H9 (cell line): ENCODE measurements at regions not wholly inside any gene's neighbourhood (a gene's known extent, or its start where the extent isn't known, plus 50 kb on each side); places are given as distances from the start of the nearest gene placed in this dataset.

ENCODE experiments used
- DNase-seq: peaks from one replicate; pipeline ENCODE4 v3.0.0-alpha.2; 2017
- H2AFZ ChIP-seq: one replicate; pipeline ENCODE4 v1.6.1; 2013; ENCODE audit warnings: mild to moderate bottlenecking, low read length, control low read depth, moderate library complexity
- H2AK5ac ChIP-seq: 2 replicates; pipeline ENCODE4 v1.6.1; 2013; ENCODE audit warnings: low read length, control low read depth, mixed read lengths; ENCODE audit not compliant: insufficient read length
- H2BK120ac ChIP-seq: one replicate; pipeline ENCODE4 v1.6.1; 2013; ENCODE audit warnings: low read depth, mild to moderate bottlenecking, low read length, control low read depth, inconsistent platforms; ENCODE audit not compliant: poor library complexity, severe bottlenecking
- H2BK12ac ChIP-seq: 2 replicates; pipeline ENCODE4 v1.6.1; 2013; ENCODE audit warnings: low read length, control low read depth, mixed read lengths, low read depth; ENCODE audit not compliant: insufficient read length
- H2BK15ac ChIP-seq: 2 replicates; pipeline ENCODE4 v1.6.1; 2013; ENCODE audit warnings: low read depth, low read length, control low read depth
- H2BK20ac ChIP-seq: one replicate; pipeline ENCODE4 v1.6.1; 2013; ENCODE audit warnings: low read depth, mild to moderate bottlenecking, low read length, control low read depth, inconsistent platforms; ENCODE audit not compliant: poor library complexity, severe bottlenecking
- H2BK5ac ChIP-seq: 2 replicates; pipeline ENCODE4 v1.6.1; 2013; ENCODE audit warnings: low read length, control low read depth, mixed read lengths; ENCODE audit not compliant: insufficient read length
- H3K14ac ChIP-seq: 2 replicates; pipeline ENCODE4 v1.6.1; 2013; ENCODE audit warnings: low read length, control low read depth; ENCODE audit not compliant: insufficient read depth
- H3K18ac ChIP-seq: 2 replicates; pipeline ENCODE4 v1.6.1; 2013; ENCODE audit warnings: low read depth, mild to moderate bottlenecking, mixed read lengths, low read length, control low read depth; ENCODE audit not compliant: insufficient read length
- H3K23ac ChIP-seq: 2 replicates; pipeline ENCODE4 v1.6.1; 2013; ENCODE audit warnings: low read length, control low read depth, mixed read lengths, low read depth; ENCODE audit not compliant: insufficient read length
- H3K23me2 ChIP-seq: 2 replicates; pipeline ENCODE4 v1.6.1; 2013; ENCODE audit warnings: low read depth, mild to moderate bottlenecking, mixed read lengths, low read length, control low read depth; ENCODE audit not compliant: insufficient read length, poor library complexity, severe bottlenecking
- H3K27ac ChIP-seq: 2 replicates; pipeline ENCODE4 v1.5.1; 2013; ENCODE audit warnings: low read length, control low read depth, mixed read lengths, low read depth; ENCODE audit not compliant: insufficient read length
- H3K27me3 ChIP-seq: 2 replicates; pipeline ENCODE4 v1.6.1; 2013; ENCODE audit warnings: low read length, control low read depth, inconsistent platforms; ENCODE audit not compliant: insufficient read depth
- H3K4ac ChIP-seq: 2 replicates; pipeline ENCODE4 v1.6.1; 2013; ENCODE audit warnings: low read depth, mild to moderate bottlenecking, control low read depth, inconsistent platforms, low read length, moderate library complexity
- H3K4me1 ChIP-seq: 2 replicates; pipeline ENCODE4 v1.6.1; 2013; ENCODE audit warnings: low read length, control low read depth, inconsistent platforms; ENCODE audit not compliant: insufficient read depth
- H3K4me2 ChIP-seq: 2 replicates; pipeline ENCODE4 v1.6.1; 2013; ENCODE audit warnings: low read length, control low read depth, mixed read lengths; ENCODE audit not compliant: insufficient read length, insufficient read depth
- H3K56ac ChIP-seq: 2 replicates; pipeline ENCODE4 v1.6.1; 2013; ENCODE audit warnings: low read depth, mild to moderate bottlenecking, mixed read lengths, low read length, control low read depth; ENCODE audit not compliant: insufficient read length
- H3K79me1 ChIP-seq: 2 replicates; pipeline ENCODE4 v1.6.1; 2013; ENCODE audit warnings: low read depth, mild to moderate bottlenecking, moderate library complexity, low read length, control low read depth, inconsistent platforms; ENCODE audit not compliant: insufficient read depth, poor library complexity, severe bottlenecking
- H3K79me2 ChIP-seq: 2 replicates; pipeline ENCODE4 v1.6.1; 2013; ENCODE audit warnings: low read length, control low read depth, inconsistent platforms; ENCODE audit not compliant: insufficient read depth
- H3K9ac ChIP-seq: 2 replicates; pipeline ENCODE4 v1.6.1; 2013; ENCODE audit warnings: low read length, control low read depth, mixed read lengths; ENCODE audit not compliant: insufficient read length; ENCODE audit errors: extremely low read depth
- H3K9me3 ChIP-seq: one replicate; pipeline ENCODE4 v1.6.1; 2013; ENCODE audit warnings: low read depth, low read length, inconsistent platforms; ENCODE audit not compliant: control insufficient read depth
- H3T11ph ChIP-seq: one replicate; pipeline ENCODE4 v1.6.1; 2013; ENCODE audit warnings: mild to moderate bottlenecking, low read length, control low read depth, inconsistent platforms
- H4K20me1 ChIP-seq: one replicate; pipeline ENCODE4 v1.6.1; 2013; ENCODE audit not compliant: control insufficient read depth, insufficient read length, insufficient read depth
- H4K5ac ChIP-seq: 2 replicates; pipeline ENCODE4 v1.6.1; 2013; ENCODE audit warnings: low read depth, mild to moderate bottlenecking, mixed read lengths, low read length, control low read depth; ENCODE audit not compliant: insufficient read length
- H4K8ac ChIP-seq: replicated peaks from 2 replicates; pipeline ENCODE4 v1.6.1; 2013; ENCODE audit warnings: low read length, control low read depth, mixed read lengths, low read depth; ENCODE audit not compliant: insufficient read length
- H4K91ac ChIP-seq: 2 replicates; pipeline ENCODE4 v1.6.1; 2013; ENCODE audit warnings: low read depth, mild to moderate bottlenecking, moderate library complexity, mixed read lengths, low read length, control low read depth; ENCODE audit not compliant: insufficient read length
- H3K27ac Mint-ChIP-seq, 3 experiments: 2 replicates in 2 of 3; 3 replicates in 1 of 3; pipeline ENCODE4 v1.8.0; 2020 to 2021; ENCODE audit warnings: mixed read lengths in 3 of 3, mild to moderate bottlenecking in 1 of 3, moderate library complexity in 1 of 3
- H3K27me3 Mint-ChIP-seq: 2 replicates; pipeline ENCODE4 v1.8.0; 2021; ENCODE audit warnings: low read depth, mild to moderate bottlenecking, moderate library complexity, mixed read lengths
- H3K36me3 Mint-ChIP-seq, 3 experiments: 2 replicates in 2 of 3; 3 replicates in 1 of 3; pipeline ENCODE4 v1.8.0; 2020 to 2021; ENCODE audit warnings: low read depth in 3 of 3, mixed read lengths in 3 of 3; ENCODE audit not compliant: insufficient read depth in 1 of 3
- H3K4me1 Mint-ChIP-seq, 2 experiments: 2 replicates each; pipeline ENCODE4 v1.8.0; 2020; ENCODE audit warnings: mixed read lengths in 2 of 2
- H3K4me3 Mint-ChIP-seq, 2 experiments: 2 replicates in 1 of 2; 3 replicates in 1 of 2; pipeline ENCODE4 v1.8.0; 2020 to 2021; ENCODE audit warnings: mild to moderate bottlenecking in 2 of 2, mixed read lengths in 2 of 2, moderate library complexity in 1 of 2
- H3K9me3 Mint-ChIP-seq, 2 experiments: 2 replicates in 1 of 2; 3 replicates in 1 of 2; pipeline ENCODE4 v1.8.0; 2020; ENCODE audit warnings: mild to moderate bottlenecking in 2 of 2, mixed read lengths in 2 of 2, moderate library complexity in 1 of 2
- WGBS: extraction: QIAGEN DNeasy Blood & Tissue Kit; methylation state at CpG from one replicate; pipeline ENCODE4 v1.1.7; 2013; ENCODE audit warnings: missing lambda C conversion rate, low lambda C conversion rate, mixed read lengths; ENCODE audit not compliant: insufficient read length; ENCODE audit errors: extremely low coverage; 5-methylcytosine and 5-hydroxymethylcytosine counted together
- TF ChIP-seq, protein P1 (sequence below): fragments of 200-600 bp; sonication (generic); conservative IDR thresholded peaks from 3 replicates; pipeline ENCODE4 v1.8.0; 2021; ENCODE audit warnings: antibody characterized with exemption, mild to moderate bottlenecking

GRCh38 chr17:77716289-77716926 is 242.1 kb upstream of the TNRC6C start:
- Mint-ChIP-seq H3K4me1 (peaks cover 35 to 41% of the 10 kb centered on the region in 2 experiments), H3K27ac (peak overlapping the region in 2 of 3 experiments; percentile 41 to 95; a peak in 4 of 7 replicates), H3K27me3 (peaks cover 25% of the 10 kb centered on the region), H3K4me3 (no peak overlapping the region), H3K9me3 (peaks cover 36 to 39% of the 10 kb centered on the region in 2 experiments), H3K36me3 (peaks cover 10 to 37% (median 16%) of the 10 kb centered on the region in 3 experiments; a peak in 6 of 7 replicates)
- Histone ChIP-seq H4K8ac (no peak overlapping the region), H3K14ac (no peak overlapping the region), H3K79me2 (no peaks in the 10 kb centered on the region), H3K4me1 (no peaks in the 10 kb centered on the region), H3K56ac (no peak overlapping the region), H3K9ac (no peak overlapping the region), H3K27ac (no peak overlapping the region), H3K9me3 (no peaks in the 10 kb centered on the region), H2BK20ac (no peak overlapping the region), H3K23ac (no peak overlapping the region), H3K79me1 (no peaks in the 10 kb centered on the region), H2BK120ac (no peak overlapping the region), H3K27me3 (no peaks in the 10 kb centered on the region), H3K4ac (no peak overlapping the region), H4K91ac (no peak overlapping the region), H3T11ph (no peak overlapping the region), H3K23me2 (no peaks in the 10 kb centered on the region), H2AK5ac (no peak overlapping the region), H3K4me2 (no peak overlapping the region), H2BK12ac (no peak overlapping the region), H4K20me1 (no peaks in the 10 kb centered on the region), H3K18ac (no peak overlapping the region), H2BK5ac (no peak overlapping the region), H4K5ac (no peak overlapping the region), H2BK15ac (no peak overlapping the region), H2AFZ (no peak overlapping the region)
- WGBS: no CpG with 5 or more reads among the region's 1 CpG
- peak; percentile 15 for DNase-seq
- TF ChIP-seq, protein P1, sequence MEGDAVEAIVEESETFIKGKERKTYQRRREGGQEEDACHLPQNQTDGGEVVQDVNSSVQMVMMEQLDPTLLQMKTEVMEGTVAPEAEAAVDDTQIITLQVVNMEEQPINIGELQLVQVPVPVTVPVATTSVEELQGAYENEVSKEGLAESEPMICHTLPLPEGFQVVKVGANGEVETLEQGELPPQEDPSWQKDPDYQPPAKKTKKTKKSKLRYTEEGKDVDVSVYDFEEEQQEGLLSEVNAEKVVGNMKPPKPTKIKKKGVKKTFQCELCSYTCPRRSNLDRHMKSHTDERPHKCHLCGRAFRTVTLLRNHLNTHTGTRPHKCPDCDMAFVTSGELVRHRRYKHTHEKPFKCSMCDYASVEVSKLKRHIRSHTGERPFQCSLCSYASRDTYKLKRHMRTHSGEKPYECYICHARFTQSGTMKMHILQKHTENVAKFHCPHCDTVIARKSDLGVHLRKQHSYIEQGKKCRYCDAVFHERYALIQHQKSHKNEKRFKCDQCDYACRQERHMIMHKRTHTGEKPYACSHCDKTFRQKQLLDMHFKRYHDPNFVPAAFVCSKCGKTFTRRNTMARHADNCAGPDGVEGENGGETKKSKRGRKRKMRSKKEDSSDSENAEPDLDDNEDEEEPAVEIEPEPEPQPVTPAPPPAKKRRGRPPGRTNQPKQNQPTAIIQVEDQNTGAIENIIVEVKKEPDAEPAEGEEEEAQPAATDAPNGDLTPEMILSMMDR: no peak
